Adrenal gland (tissue), 9 donors: ENCODE measurements at regions not wholly inside any gene's neighbourhood (a gene's known extent, or its start where the extent isn't known, plus 50 kb on each side); places are given as distances from the start of the nearest gene placed in this dataset.

Experiments
- DNase-seq, 7 donors: peaks; one replicate each; pipeline ENCODE4 v3.0.0-alpha.2; 2019 to 2020
- H3K27ac ChIP-seq, 5 donors: fragments of 200-600 bp; sonication (generic) in 4 of 5; 1 replicate in 3 of 5; 2 replicates in 2 of 5; pipeline versions ENCODE4 v1.5.1 to v1.8.0; 2016 to 2020; ENCODE audit warnings: mild to moderate bottlenecking in 1 of 5
- H3K27me3 ChIP-seq: fragments of 200-600 bp; 2 replicates; pipeline ENCODE4 v1.8.0; 2021
- H3K36me3 ChIP-seq, 2 donors: fragments of 200-600 bp; replicated peaks in 1 of 2; 1 replicate in 1 of 2; 2 replicates in 1 of 2; pipeline versions ENCODE4 v1.5.1 to v1.8.0; 2018 to 2022
- H3K4me1 ChIP-seq, 2 donors: fragments of 200-600 bp; replicated peaks in 1 of 2; 1 replicate in 1 of 2; 2 replicates in 1 of 2; pipeline versions ENCODE4 v1.5.1 to v1.8.0; 2018 to 2021
- H3K4me3 ChIP-seq, 4 donors: fragments of 200-600 bp; sonication (generic) in 3 of 4; one replicate each; pipeline ENCODE4 v1.5.1; 2016 to 2018
- H3K9me3 ChIP-seq, 3 donors: fragments of 200-600 bp; sonication (generic) in 1 of 3; replicated peaks in 1 of 3; 1 replicate in 2 of 3; 2 replicates in 1 of 3; pipeline versions ENCODE4 v1.5.1 to v1.8.0; 2016 to 2021
- POLR2A ChIP-seq, 2 donors: fragments of 450-650 bp; IDR thresholded peaks; one replicate each; pipeline ENCODE4 v1.6.1; 2017; ENCODE audit warnings: antibody characterized with exemption in 2 of 2, mild to moderate bottlenecking in 2 of 2, moderate library complexity in 1 of 2
- WGBS, 4 donors: extraction: QIAGEN DNeasy Blood & Tissue Kit in 2 of 4; methylation state at CpG; one replicate each; pipeline versions ENCODE4 v1.1.5 to v1.1.7; 2013 to 2017; 5-methylcytosine and 5-hydroxymethylcytosine counted together
- intact Hi-C, 2 donors: fragments of 100-400 bp; cut with DNase I; formaldehyde crosslinking; loops; one replicate each; pipeline versions ENCODE4 v1.14.1 to v1.15.0; 2022 to 2023
- TF ChIP-seq, protein P1 (sequence below), 6 experiments: fragments of 450-650 bp in 4 of 6; fragments of 200-600 bp in 2 of 6; sonication (generic) in 1 of 6; IDR thresholded peaks; 1 replicate in 5 of 6; 2 replicates in 1 of 6; pipeline versions ENCODE4 v1.5.1 to v1.8.0; 2016 to 2021; ENCODE audit warnings: antibody characterized with exemption in 6 of 6, mild to moderate bottlenecking in 2 of 6, moderate library complexity in 1 of 6
- donor health status: healthy with polysubstance abuse.
- donor health status: Bipolar disorder and iron deficiency.
- donor health status: DM: yes; HTN: yes; CAD: no.
- donor health status: DM: no; HTN: no; CAD: no.
- donor health status: DM: no; HTN: no; CAD: no.

- WGBS, 4 donors, result 88 to 97% (median 93%) methylated on average over 1 of the region's 1 CpG
- no peaks in the 10 kb centered on the region for H3K4me1 ChIP-seq
- no peaks in the 10 kb centered on the region for H3K36me3 ChIP-seq
- H3K9me3 ChIP-seq, result no peaks in the 10 kb centered on the region
- H3K27me3 ChIP-seq, result no peaks in the 10 kb centered on the region
- intact Hi-C loops, result no loop called here
- TF ChIP-seq POLR2A (IDR thresholded peaks at IDR 0.05), result no peak
- TF ChIP-seq, protein P1, sequence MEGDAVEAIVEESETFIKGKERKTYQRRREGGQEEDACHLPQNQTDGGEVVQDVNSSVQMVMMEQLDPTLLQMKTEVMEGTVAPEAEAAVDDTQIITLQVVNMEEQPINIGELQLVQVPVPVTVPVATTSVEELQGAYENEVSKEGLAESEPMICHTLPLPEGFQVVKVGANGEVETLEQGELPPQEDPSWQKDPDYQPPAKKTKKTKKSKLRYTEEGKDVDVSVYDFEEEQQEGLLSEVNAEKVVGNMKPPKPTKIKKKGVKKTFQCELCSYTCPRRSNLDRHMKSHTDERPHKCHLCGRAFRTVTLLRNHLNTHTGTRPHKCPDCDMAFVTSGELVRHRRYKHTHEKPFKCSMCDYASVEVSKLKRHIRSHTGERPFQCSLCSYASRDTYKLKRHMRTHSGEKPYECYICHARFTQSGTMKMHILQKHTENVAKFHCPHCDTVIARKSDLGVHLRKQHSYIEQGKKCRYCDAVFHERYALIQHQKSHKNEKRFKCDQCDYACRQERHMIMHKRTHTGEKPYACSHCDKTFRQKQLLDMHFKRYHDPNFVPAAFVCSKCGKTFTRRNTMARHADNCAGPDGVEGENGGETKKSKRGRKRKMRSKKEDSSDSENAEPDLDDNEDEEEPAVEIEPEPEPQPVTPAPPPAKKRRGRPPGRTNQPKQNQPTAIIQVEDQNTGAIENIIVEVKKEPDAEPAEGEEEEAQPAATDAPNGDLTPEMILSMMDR (IDR thresholded peaks at IDR 0.05), result no peak
- H3K27ac ChIP-seq, result no peak overlapping the region
- DNase-seq, result no peak
- H3K4me3 ChIP-seq, result no peak overlapping the region
Observed at GRCh38 chr9:73468716-73469115, 317.1 kb downstream of the ANXA1 start.

- Histone ChIP-seq H3K9me3 (no peaks in the 10 kb centered on the region), H3K27me3 (no peaks in the 10 kb centered on the region), H3K4me3 (no peak overlapping the region), H3K27ac (no peak overlapping the region), H3K4me1 (no peaks in the 10 kb centered on the region), H3K36me3 (no peaks in the 10 kb centered on the region)
- intact Hi-C loops, result no loop called here
- no peak for TF ChIP-seq POLR2A (IDR thresholded peaks at IDR 0.05)
- TF ChIP-seq, protein P1 (IDR thresholded peaks at IDR 0.05), result no peak
- DNase-seq, result no peak
- 58 to 67% (median 64%) methylated on average over 1 to 3 of the region's 3 CpGs for WGBS, 4 donors
Observed at GRCh38 chr9:73470766-73471165, 319.1 kb downstream of the ANXA1 start.

DNA sequence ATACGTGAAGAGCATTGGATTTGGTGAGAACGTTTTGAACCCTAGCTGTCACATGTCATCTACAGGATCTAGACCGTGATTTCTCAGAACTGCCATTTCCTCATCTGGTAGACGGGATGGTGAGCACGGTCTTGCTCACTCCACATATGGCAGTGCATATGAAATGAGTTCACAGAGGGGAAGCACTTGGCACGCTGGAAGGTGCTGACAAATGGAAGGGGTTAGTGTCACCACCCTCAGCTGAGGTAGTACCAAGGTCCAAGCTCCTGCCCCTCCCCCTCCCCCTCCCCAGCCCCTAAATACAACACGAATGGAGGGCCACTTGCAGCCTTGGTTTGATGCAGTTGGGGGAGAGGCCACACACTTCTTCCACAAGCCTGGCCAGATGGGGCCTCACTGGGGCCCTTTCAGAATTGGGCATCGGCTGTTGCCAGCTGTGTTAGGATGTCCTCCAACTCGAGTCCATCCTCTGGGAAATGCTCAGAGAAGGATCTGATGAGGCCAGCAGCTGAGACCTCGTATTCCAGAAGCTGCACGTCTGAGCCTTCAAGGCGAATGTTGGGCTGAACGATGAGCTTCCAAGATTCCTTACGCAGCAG lies 322.4 kb downstream of the ANXA1 start:
- Histone ChIP-seq H3K36me3 (no peaks in the 10 kb centered on the region), H3K27me3 (no peaks in the 10 kb centered on the region), H3K4me1 (no peaks in the 10 kb centered on the region), H3K9me3 (no peaks in the 10 kb centered on the region), H3K4me3 (no peak overlapping the region), H3K27ac (no peak overlapping the region)
- no peak for TF ChIP-seq POLR2A (IDR thresholded peaks at IDR 0.05)
- TF ChIP-seq, protein P1 (IDR thresholded peaks at IDR 0.05), result no peak
- WGBS, 4 donors, result 78 to 83% (median 81%) methylated on average over 9 to 14 of the region's 14 CpGs
- no peak for DNase-seq
- intact Hi-C loops, result no loop called here

- H3K4me1 ChIP-seq, result no peaks in the 10 kb centered on the region
- WGBS, 4 donors, result 88 to 92% (median 90%) methylated on average over 14 to 20 of the region's 20 CpGs; no CpG with 5 or more reads in 1 of the 4 donors
- no peaks in the 10 kb centered on the region for H3K27me3 ChIP-seq
- no peak overlapping the region for H3K27ac ChIP-seq
- no peaks in the 10 kb centered on the region for H3K36me3 ChIP-seq
- no peak overlapping the region for H3K4me3 ChIP-seq
- no peaks in the 10 kb centered on the region for H3K9me3 ChIP-seq
- intact Hi-C loops, result no loop called here
- no peak for DNase-seq
- TF ChIP-seq, protein P1 (IDR thresholded peaks at IDR 0.05), result no peak
- TF ChIP-seq POLR2A (IDR thresholded peaks at IDR 0.05), result no peak
Observed at GRCh38 chr9:73474625-73475024, 323.0 kb downstream of the ANXA1 start.
